ENCODE measurements at regions not wholly inside any gene's neighbourhood (a gene's known extent, or its start where the extent isn't known, plus 50 kb on each side); places are given as distances from the start of the nearest gene placed in this dataset.

- TF ChIP-seq CEBPB (IDR thresholded peaks at IDR 0.05) (no peak), MAZ (IDR thresholded peaks at IDR 0.05; ENCODE audit: borderline replicate concordance, low read depth, low read length) (no peak), CTCF (IDR thresholded peaks at IDR 0.05) (no peak), POLR2A (IDR thresholded peaks at IDR 0.05; ENCODE audit: low read length) (no peak), JUN (IDR thresholded peaks at IDR 0.05) (no peak), EP300 (IDR thresholded peaks at IDR 0.05) (no peak), GATA3 (IDR thresholded peaks at IDR 0.05; ENCODE audit: borderline replicate concordance) (no peak), PBX3 (IDR thresholded peaks at IDR 0.05) (no peak), POLR2AphosphoS2 (conservative IDR thresholded peaks at IDR 0.05; ENCODE audit: low read length) (no peak), CHD2 (IDR thresholded peaks at IDR 0.05; ENCODE audit: low read length, partially characterized antibody) (no peak), E2F6 (IDR thresholded peaks at IDR 0.05; ENCODE audit: borderline replicate concordance, low read depth) (no peak), CBX2 (IDR thresholded peaks at IDR 0.05; ENCODE audit: borderline replicate concordance, low read depth) (no peak), SMC3 (IDR thresholded peaks at IDR 0.05) (no peak)
Measured at GRCh38 chr1:99176753-99177152, 87.5 kb upstream of the PLPPR4 start.

Measured in A549 (cell line).